Nephron (organoid): ENCODE measurements at regions not wholly inside any gene's neighbourhood (a gene's known extent, or its start where the extent isn't known, plus 50 kb on each side); places are given as distances from the start of the nearest gene placed in this dataset.

ENCODE experiments used
- H3K27ac Mint-ChIP-seq, 3 experiments: 2 replicates each; pipeline ENCODE4 v1.8.0; 2020; ENCODE audit warnings: mixed read lengths in 3 of 3, mild to moderate bottlenecking in 2 of 3, moderate library complexity in 1 of 3
- H3K27me3 Mint-ChIP-seq: 2 replicates; pipeline ENCODE4 v1.8.0; 2021; ENCODE audit warnings: low read depth, mild to moderate bottlenecking, moderate library complexity, mixed read lengths
- H3K36me3 Mint-ChIP-seq: 2 replicates; pipeline ENCODE4 v1.8.0; 2020; ENCODE audit warnings: low read depth, mixed read lengths
- H3K4me1 Mint-ChIP-seq: 2 replicates; pipeline ENCODE4 v1.8.0; 2020; ENCODE audit warnings: mixed read lengths
- H3K4me3 Mint-ChIP-seq, 3 experiments: 2 replicates each; pipeline ENCODE4 v1.8.0; 2020; ENCODE audit warnings: mild to moderate bottlenecking in 3 of 3, mixed read lengths in 3 of 3, moderate library complexity in 2 of 3
- H3K9me3 Mint-ChIP-seq: 2 replicates; pipeline ENCODE4 v1.8.0; 2020; ENCODE audit warnings: mixed read lengths
- CTCF ChIP-seq, 3 experiments: fragments of 200-600 bp; sonication (generic); IDR thresholded peaks; one replicate each; pipeline ENCODE4 v1.5.0; 2021; ENCODE audit warnings: antibody characterized with exemption in 3 of 3; ENCODE audit not compliant: unreplicated experiment in 3 of 3

DNA sequence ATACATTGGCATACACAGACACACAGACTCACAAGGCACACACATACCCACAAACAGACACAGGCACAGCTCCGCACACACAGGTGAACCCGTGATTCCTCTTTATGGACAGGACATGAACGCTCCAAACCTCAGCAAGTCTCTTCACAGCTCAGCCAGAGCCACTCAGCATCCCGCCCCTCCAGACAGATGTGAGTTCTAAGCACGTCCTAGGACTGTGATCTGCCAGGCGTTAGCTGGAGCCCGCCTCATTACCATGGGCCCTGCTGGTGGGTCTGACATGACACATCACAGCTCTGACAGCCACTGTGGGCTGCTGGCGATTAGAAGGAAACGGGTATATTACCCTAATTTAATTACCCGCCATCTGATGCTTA, 176.7 kb upstream of the PPP2R2D start:
- Mint-ChIP-seq H3K27ac (no peak overlapping the region), H3K4me3 (no peak overlapping the region), H3K27me3 (peaks cover 15% of the 10 kb centered on the region), H3K4me1 (peaks cover 31% of the 10 kb centered on the region), H3K9me3 (peaks cover 7% of the 10 kb centered on the region), H3K36me3 (peaks cover 3% of the 10 kb centered on the region)
- no peak for TF ChIP-seq CTCF (IDR thresholded peaks at IDR 0.05; ENCODE audit: unreplicated experiment in 3 of 3)

DNA sequence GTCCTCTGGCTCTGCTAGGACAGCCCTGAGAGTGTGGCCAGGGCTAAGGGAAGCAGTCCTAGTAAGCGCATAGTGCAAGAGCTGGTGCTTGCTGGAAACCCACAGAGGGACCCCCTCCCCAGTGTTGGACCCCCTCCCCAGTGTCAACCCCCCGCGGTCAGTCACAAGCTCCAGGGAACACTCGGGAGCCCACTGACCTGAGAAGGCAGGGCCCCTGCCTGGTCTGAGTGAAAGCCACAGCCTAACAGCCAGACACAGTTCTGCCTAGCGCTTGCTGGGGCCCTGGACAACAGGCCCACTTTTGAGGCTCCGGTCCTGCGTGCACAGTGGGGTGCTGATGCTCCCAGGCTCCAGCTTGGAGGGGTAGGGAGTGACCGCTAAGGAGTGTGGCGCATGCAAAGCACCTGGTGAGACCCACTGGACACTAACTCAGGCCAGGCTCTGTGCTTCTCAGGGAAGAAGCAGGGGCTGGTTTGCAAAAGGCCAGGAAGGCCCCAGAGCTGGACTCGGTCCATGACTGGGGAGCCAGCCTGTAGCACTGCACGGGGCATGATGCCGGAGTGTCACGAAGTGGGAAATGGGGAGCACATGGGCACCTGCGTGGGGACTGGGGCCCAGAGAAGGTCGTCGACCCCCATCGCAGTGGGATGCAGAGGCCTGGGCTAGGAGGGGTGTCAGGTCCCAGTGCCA, 175.8 kb upstream of the PPP2R2D start:
- peaks cover 2% of the 10 kb centered on the region for H3K36me3 Mint-ChIP-seq
- peaks cover 2% of the 10 kb centered on the region for H3K9me3 Mint-ChIP-seq
- H3K27ac Mint-ChIP-seq: no peak overlapping the region
- H3K4me3 Mint-ChIP-seq: no peak overlapping the region
- no peak for TF ChIP-seq CTCF (IDR thresholded peaks at IDR 0.05; ENCODE audit: unreplicated experiment in 3 of 3)
- peaks cover 37% of the 10 kb centered on the region for H3K4me1 Mint-ChIP-seq
- peaks cover 13% of the 10 kb centered on the region for H3K27me3 Mint-ChIP-seq

DNA sequence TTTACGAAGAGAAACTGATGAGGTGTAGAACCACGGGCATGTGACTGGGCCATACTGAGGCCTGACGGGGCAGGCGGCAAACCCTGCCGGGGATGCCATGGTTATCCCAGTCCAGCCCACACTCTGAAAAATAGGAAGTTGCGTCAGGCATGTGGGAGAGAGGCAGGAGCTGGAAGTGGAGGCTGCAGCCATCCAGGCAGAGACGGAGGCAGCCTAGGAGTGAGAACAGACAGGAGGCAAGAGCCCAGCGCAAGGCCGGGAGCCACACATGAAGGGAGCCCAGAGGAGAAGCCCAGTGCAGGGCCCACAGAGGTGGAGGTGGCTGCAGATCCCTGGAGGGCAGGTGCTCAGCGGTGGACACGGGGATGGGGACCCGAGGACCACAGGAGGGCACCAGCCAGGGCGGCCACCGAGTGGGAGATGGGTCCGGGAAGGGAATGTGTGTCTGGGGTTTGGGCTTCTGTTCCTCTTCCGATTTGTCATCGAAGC, 175.2 kb upstream of the PPP2R2D start:
- no peaks in the 10 kb centered on the region for H3K36me3 Mint-ChIP-seq
- no peak overlapping the region for H3K4me3 Mint-ChIP-seq
- H3K27ac Mint-ChIP-seq: peak overlapping the region in 1 of 3 experiments; percentile 70
- no peak for TF ChIP-seq CTCF (IDR thresholded peaks at IDR 0.05; ENCODE audit: unreplicated experiment in 3 of 3)
- H3K9me3 Mint-ChIP-seq: no peaks in the 10 kb centered on the region
- peaks cover 40% of the 10 kb centered on the region for H3K4me1 Mint-ChIP-seq
- H3K27me3 Mint-ChIP-seq: peaks cover 13% of the 10 kb centered on the region

DNA sequence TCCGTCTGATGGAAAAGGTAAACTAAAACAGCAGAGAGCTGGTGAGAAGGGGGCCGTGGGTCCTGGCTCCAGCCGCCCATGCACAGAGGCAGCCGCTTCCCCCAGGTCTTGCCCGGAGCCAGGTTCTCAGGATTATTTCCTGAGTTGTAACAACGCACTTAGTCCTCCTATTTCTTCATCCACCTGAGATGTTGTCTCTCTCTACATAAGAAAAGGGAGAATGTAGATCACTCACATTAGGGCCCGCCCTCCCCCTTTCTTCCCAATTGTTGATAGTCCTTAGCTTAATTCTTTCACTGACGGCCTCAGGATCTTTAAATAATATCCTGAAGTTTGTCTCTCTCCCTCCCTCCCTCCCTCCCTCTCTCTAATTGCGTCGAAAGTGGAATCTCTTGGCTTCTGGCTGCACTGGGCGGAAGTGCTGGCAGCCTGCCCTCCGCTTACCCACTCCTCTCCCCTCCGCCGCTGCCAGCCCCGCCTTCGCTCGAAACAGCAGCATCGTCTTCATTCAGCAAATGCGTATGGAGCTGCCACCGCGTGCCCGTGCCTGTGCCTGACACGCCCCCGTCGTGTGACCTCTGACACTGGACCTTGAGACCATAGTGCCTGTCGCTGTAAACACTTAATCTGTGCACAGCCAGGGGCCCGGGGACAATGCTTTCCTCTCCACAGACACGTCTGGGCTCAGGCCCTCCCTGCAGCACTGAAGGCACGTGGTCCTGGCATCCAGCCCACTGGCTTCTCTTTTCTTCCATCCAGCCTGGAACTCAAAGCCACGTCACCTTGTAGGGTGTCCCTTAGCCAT, 174.5 kb upstream of the PPP2R2D start:
- Mint-ChIP-seq H3K9me3 (no peaks in the 10 kb centered on the region), H3K27me3 (peaks cover 13% of the 10 kb centered on the region), H3K36me3 (no peaks in the 10 kb centered on the region), H3K4me1 (peaks cover 40% of the 10 kb centered on the region), H3K4me3 (peak overlapping the region in 1 of 3 experiments; percentile 49), H3K27ac (peak overlapping the region in 2 of 3 experiments; percentile 37 to 70)
- no peak for TF ChIP-seq CTCF (IDR thresholded peaks at IDR 0.05; ENCODE audit: unreplicated experiment in 3 of 3)

GRCh38 chr10:131726967-131727366, 173.8 kb upstream of the PPP2R2D start:
- Mint-ChIP-seq H3K27ac (peak overlapping the region in 2 of 3 experiments; percentile 37 to 70), H3K9me3 (no peaks in the 10 kb centered on the region), H3K27me3 (peaks cover 13% of the 10 kb centered on the region), H3K36me3 (no peaks in the 10 kb centered on the region), H3K4me3 (no peak overlapping the region), H3K4me1 (peaks cover 40% of the 10 kb centered on the region)
- no peak for TF ChIP-seq CTCF (IDR thresholded peaks at IDR 0.05; ENCODE audit: unreplicated experiment in 3 of 3)
